SJCRH30 (cell line): ENCODE measurements at regions not wholly inside any gene's neighbourhood (a gene's known extent, or its start where the extent isn't known, plus 50 kb on each side); places are given as distances from the start of the nearest gene placed in this dataset.

Experiments used
- DNase-seq, 2 experiments: peaks; one replicate each; pipeline ENCODE4 v3.0.0-alpha.2; 2015 to 2020
- H3K27ac ChIP-seq: fragments of 250-450 bp; sonication (Bioruptor Pico); 2 replicates; pipeline ENCODE4 v1.5.1; 2020; ENCODE audit warnings: mild to moderate bottlenecking, moderate library complexity
- H3K27me3 ChIP-seq: fragments of 250-450 bp; sonication (Bioruptor Pico); 2 replicates; pipeline ENCODE4 v1.5.1; 2020; ENCODE audit warnings: mild to moderate bottlenecking, moderate library complexity
- H3K36me3 ChIP-seq: fragments of 250-450 bp; sonication (Bioruptor Pico); 2 replicates; pipeline ENCODE4 v1.5.1; 2020; ENCODE audit warnings: mild to moderate bottlenecking, moderate library complexity
- H3K4me1 ChIP-seq: fragments of 250-450 bp; sonication (Bioruptor Pico); 2 replicates; pipeline ENCODE4 v1.5.1; 2020; ENCODE audit warnings: mild to moderate bottlenecking, moderate library complexity
- H3K4me3 ChIP-seq: fragments of 250-450 bp; sonication (Bioruptor Pico); 2 replicates; pipeline ENCODE4 v1.5.1; 2020; ENCODE audit warnings: mild to moderate bottlenecking, moderate library complexity
- H3K9me3 ChIP-seq: fragments of 250-450 bp; sonication (Bioruptor Pico); replicated peaks from 2 replicates; pipeline ENCODE4 v1.5.1; 2020; ENCODE audit warnings: mild to moderate bottlenecking, moderate library complexity

DNA sequence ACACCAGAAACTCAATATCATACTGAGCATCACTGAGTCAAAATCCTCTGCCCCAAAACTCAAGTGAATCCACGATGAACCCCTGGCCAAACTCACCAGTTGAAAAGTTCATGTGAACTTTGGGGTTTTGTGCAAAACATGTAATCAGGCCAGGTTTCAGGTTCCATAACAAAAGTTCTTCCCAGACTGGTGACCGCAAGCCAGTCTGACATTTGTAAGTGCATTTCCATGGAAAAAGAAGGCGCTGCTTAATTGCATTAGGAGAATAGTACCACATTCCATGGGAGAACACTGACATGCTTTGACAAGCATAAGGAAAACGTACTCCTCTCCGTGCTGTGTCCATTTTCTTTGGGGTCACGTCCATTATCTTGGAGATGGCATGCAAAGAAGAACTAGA, 567.0 kb downstream of the BNC2 start:
- H3K27me3 ChIP-seq: no peaks in the 10 kb centered on the region
- H3K4me3 ChIP-seq: no peak overlapping the region
- H3K9me3 ChIP-seq: no peaks in the 10 kb centered on the region
- no peak overlapping the region for H3K27ac ChIP-seq
- DNase-seq: no peak
- no peaks in the 10 kb centered on the region for H3K36me3 ChIP-seq
- H3K4me1 ChIP-seq: no peaks in the 10 kb centered on the region

DNA sequence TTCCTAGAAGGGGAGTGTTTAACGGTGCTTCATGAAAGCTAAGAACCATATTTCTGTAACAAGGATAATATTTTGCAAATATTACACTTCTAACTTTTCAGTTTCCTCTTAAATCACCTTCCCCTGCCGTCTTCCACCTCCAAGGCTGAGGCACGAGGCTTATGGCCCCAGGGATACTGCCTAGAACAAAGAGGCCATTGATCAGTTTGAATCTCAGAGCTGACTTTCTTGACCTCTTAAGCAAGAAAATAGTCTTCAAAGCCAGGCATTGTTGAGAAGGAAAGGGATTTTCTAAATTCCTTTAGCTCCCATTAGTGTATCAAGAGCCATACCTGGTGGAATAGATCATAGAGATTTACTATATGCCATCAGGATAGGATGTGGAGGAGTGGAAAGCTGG, 566.2 kb downstream of the BNC2 start:
- no peak overlapping the region for H3K4me3 ChIP-seq
- no peak overlapping the region for H3K27ac ChIP-seq
- no peaks in the 10 kb centered on the region for H3K4me1 ChIP-seq
- no peaks in the 10 kb centered on the region for H3K36me3 ChIP-seq
- H3K27me3 ChIP-seq: no peaks in the 10 kb centered on the region
- no peaks in the 10 kb centered on the region for H3K9me3 ChIP-seq
- DNase-seq: no peak

DNA sequence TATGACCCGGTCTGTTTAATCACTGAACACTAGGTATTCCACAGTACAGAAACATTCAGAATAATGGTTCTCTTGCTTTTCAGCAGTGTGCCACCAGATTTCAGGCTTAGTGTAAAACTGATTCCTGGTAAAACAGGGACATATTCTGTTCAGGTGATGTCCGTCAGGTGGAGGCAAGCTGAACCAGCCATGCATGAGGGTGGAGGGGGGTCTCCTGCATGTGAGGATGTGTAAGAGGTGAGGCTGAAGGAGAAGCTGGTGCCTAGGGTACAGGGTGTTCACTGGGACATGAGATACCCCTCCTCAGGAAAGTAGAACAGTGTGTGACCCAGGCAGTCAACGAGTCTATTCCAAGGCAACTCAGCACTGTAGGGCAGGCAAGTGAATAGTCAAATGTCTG, 563.9 kb downstream of the BNC2 start:
- H3K4me1 ChIP-seq: no peaks in the 10 kb centered on the region
- no peaks in the 10 kb centered on the region for H3K9me3 ChIP-seq
- no peaks in the 10 kb centered on the region for H3K36me3 ChIP-seq
- no peak overlapping the region for H3K4me3 ChIP-seq
- no peak overlapping the region for H3K27ac ChIP-seq
- no peak for DNase-seq
- no peaks in the 10 kb centered on the region for H3K27me3 ChIP-seq

DNA sequence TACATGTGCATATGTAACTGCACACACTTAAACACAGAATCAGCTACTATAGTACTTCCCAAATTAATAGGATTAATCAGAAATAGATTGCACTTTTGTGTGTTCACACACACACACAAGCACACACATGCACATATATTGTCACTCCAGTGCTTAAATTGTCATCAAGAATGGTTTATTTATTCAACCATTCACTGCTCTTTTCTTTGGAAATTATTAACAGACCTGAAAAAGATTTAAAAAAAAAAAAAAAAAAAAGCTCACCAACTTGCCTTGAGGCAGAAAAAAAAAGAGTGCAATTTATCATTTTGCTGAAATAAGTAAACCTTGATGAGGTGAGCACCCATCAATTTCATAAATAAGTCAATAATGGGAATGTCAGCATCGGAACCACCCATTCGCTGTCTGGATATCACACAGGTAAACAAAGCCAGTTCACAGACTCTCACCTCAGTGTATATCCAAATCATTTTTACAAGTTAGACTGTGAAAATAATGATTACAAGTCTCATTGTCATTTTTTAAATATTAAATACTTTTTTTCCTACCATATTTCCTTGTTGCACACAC, 562.8 kb downstream of the BNC2 start:
- no peak for DNase-seq
- Histone ChIP-seq H3K36me3 (no peaks in the 10 kb centered on the region), H3K27me3 (no peaks in the 10 kb centered on the region), H3K9me3 (no peaks in the 10 kb centered on the region), H3K27ac (no peak overlapping the region), H3K4me1 (no peaks in the 10 kb centered on the region), H3K4me3 (no peak overlapping the region)

DNA sequence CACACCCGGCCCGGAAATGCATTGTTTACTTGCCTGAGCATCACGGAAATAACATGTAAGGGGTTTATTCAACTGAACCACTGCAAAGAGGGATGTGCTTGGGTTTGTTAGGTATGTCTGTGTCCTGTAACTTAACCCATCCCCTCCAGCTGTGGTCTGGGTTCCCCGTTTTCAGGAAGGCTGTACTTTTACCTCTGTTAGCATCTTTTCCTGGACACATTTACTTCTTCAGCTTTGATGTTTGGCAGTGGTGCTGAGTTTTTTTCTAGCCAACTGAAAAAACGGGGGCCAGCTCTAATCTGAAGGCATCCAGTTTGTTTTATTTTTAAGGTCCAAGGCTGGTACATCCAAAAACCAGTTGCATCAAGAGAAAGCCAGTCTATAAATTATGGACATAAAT, 561.8 kb downstream of the BNC2 start:
- Histone ChIP-seq H3K4me3 (no peak overlapping the region), H3K27me3 (no peaks in the 10 kb centered on the region), H3K9me3 (no peaks in the 10 kb centered on the region; the same call in 1 of the 2 replicates), H3K27ac (no peak overlapping the region), H3K4me1 (no peaks in the 10 kb centered on the region), H3K36me3 (no peaks in the 10 kb centered on the region)
- DNase-seq: no peak

DNA sequence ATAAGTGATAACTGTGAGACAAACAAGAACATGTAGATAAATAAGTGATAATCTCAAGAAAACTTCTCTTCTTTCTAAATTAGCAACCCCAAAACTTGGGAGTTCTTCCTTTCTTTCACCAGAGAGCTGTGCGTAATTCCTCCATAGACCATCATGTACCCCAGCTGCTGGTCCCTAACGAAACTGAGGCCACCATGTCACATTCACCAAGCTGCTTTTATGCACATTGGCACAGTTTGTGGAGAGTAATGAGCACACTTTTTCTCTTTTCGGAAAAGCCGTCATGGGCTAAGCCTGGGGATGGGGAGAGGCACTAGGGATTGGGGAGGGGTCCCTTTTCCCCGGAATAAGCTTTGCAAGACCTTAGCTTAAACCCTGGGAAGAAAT, 561.4 kb downstream of the BNC2 start:
- H3K27ac ChIP-seq: no peak overlapping the region

DNA sequence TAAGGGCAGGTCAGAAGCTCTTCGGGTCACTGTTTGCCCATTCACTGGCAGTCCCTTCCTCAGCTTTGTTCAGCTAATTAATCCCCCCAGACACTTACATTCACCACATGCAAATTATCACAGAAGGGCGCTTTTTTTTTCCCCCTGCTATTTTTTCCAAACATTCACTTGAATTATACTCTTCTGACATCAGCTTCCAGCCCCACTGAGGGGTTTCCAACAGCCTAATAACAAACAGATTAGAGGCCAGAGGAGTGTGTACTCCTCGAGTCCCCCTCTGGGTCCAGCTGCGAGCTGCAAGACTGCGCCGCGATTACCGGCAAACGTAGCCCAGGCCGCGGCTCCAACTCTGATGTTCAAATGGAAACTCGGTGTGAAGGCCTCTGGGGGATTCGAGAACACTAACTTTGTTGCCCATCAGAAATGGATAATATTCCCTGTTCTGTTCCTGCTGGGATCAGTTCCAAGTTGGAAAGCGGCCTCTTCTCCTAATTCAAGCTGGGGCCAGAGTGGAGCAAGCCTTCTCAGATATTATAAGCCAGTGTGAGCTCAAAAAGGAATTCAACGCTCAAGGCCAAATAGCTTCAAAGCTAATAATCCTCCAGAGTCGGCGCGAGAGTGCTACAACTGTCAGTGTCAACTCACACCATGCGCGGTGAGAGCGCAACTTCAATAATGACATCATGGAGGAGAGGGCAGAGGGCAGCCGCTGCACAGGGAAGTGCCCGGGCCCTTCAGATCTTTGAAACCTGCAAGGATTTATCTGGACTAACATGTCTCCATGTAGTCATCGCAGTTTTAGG, 560.8 kb downstream of the BNC2 start:
- no peak for DNase-seq
- Histone ChIP-seq H3K9me3 (peaks cover 4% of the 10 kb centered on the region; the same call in 1 of the 2 replicates), H3K4me3 (no peak overlapping the region), H3K4me1 (no peaks in the 10 kb centered on the region), H3K27me3 (no peaks in the 10 kb centered on the region), H3K27ac (no peak overlapping the region), H3K36me3 (no peaks in the 10 kb centered on the region)

More for the DNA sequence above, 561.4 kb downstream of the BNC2 start:
- H3K4me3 ChIP-seq: no peak overlapping the region
- H3K36me3 ChIP-seq: no peaks in the 10 kb centered on the region
- no peak for DNase-seq
- no peaks in the 10 kb centered on the region for H3K4me1 ChIP-seq
- no peaks in the 10 kb centered on the region for H3K27me3 ChIP-seq
- H3K9me3 ChIP-seq: peaks cover 4% of the 10 kb centered on the region; the same call in 1 of the 2 replicates

DNA sequence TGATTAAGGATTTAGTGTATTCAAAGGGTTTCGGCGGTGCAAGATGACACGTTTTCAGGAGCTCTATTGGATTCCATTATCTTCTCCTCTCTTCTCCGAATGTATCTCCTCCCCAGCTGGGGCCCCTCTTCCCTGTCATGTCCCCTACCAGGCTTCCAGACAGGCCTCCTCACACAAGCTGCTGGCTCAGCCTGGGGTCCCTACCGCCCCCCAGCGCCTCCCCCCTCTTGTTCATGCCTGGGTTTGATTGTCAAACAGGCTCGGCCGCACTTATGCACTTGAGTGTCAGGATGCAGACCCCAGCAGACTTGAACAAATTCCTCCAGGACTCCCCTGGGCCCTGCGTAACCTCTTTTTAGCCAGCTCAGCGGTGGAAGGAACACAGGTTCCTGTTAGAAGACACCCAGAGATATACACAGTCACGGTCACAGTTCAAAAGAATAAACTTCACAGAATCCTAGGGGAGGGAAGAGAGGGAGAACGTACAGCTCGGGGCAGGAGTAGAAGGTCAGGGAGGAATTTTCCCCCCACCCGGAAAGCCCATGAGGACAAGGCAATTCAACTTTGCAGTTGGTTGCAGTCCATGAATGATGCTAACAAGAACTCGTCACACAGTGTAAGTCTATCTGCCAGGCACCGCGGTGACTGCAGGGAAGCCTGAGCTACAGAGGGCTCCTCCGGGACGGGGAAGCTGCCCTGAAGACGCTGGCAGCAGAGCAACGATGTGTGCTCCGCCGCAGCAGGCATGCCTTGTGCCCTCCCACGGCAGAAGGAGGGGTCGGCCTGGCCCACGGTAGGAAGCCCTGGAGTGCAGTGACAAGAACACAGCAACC, 560.0 kb downstream of the BNC2 start:
- H3K4me3 ChIP-seq: no peak overlapping the region
- H3K36me3 ChIP-seq: no peaks in the 10 kb centered on the region
- peaks cover 4% of the 10 kb centered on the region; the same call in 1 of the 2 replicates for H3K9me3 ChIP-seq
- DNase-seq: no peak
- H3K4me1 ChIP-seq: no peaks in the 10 kb centered on the region
- H3K27me3 ChIP-seq: no peaks in the 10 kb centered on the region
- H3K27ac ChIP-seq: no peak overlapping the region

DNA sequence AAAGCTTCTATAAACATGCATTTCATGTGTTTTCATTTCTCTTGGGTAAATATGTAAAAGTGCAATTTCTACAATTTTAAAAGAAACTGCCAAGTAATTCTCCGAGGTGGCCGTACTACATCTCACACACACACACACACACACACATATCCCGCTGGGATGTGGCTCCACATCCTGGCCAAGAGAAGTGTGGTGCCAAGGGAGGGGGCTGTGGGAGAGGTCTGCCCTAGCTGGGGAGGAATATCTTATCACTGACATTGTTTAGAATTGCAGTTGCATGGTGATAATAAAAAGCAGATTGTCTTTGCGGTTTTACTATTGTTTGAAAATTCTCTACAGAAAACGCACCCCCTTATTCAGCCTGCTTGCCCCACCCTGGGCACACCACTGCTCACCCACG, 558.4 kb downstream of the BNC2 start:
- DNase-seq: no peak

DNA sequence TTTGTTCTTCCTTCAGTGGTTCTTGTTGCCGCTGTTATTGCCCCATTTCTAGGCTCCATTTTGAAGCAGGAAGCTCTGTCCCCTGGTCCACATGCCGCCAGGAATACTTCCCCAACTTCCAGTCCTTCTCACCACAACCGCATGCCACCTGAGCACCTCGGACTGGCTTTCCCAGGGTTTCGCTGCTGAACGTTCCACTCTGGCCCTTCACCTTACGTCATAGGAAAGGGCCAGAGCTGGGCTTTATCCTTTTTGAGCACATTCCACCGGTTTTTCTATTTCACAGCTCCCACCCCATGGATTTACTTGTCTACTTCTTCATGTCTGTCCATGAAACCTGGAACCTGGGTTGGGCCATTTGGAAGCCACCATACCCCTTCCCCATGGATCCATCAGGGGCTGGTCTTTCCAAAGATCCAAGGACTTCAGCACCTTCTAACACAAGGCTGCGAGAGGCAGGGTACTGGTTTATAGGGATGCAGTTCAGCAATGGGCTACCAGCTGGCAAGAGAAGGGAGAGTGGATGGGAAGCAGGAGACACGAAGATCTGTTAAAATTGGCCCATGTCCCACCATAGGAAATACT, 557.4 kb downstream of the BNC2 start:
- H3K9me3 ChIP-seq: peaks cover 4% of the 10 kb centered on the region; the same call in 1 of the 2 replicates
- H3K4me3 ChIP-seq: no peak overlapping the region
- no peaks in the 10 kb centered on the region; the same call in 1 of the 2 replicates for H3K4me1 ChIP-seq
- DNase-seq: no peak
- H3K27ac ChIP-seq: no peak overlapping the region
- H3K27me3 ChIP-seq: no peaks in the 10 kb centered on the region
- no peaks in the 10 kb centered on the region for H3K36me3 ChIP-seq

More for the DNA sequence above, 558.4 kb downstream of the BNC2 start:
- H3K36me3 ChIP-seq: no peaks in the 10 kb centered on the region
- peaks cover 4% of the 10 kb centered on the region; the same call in 1 of the 2 replicates for H3K9me3 ChIP-seq
- no peaks in the 10 kb centered on the region for H3K27me3 ChIP-seq
- H3K4me1 ChIP-seq: no peaks in the 10 kb centered on the region; the same call in 1 of the 2 replicates
- H3K27ac ChIP-seq: no peak overlapping the region
- H3K4me3 ChIP-seq: no peak overlapping the region

DNA sequence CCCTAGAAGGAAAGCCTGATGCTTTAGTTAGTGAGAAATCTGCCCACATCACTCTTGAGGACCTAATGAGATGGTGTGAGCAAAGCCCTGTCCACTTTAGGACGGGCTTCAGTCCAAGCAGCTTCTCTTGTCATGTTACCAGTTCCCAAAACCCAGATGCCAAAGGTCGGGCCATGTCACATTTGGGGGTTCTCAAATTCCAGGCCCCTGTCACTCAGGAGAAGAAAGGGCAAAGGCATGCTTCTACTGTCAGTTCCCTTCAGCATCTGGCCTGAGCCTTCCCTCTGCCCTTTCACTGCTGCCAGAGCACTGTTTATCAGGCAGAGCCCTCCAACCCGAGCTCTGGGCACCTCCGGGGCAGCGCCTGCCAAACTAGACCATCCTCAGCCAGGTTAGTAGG, 556.0 kb downstream of the BNC2 start:
- Histone ChIP-seq H3K27me3 (no peaks in the 10 kb centered on the region), H3K9me3 (peaks cover 4% of the 10 kb centered on the region; the same call in 1 of the 2 replicates), H3K27ac (no peak overlapping the region), H3K4me3 (no peak overlapping the region), H3K36me3 (no peaks in the 10 kb centered on the region), H3K4me1 (no peaks in the 10 kb centered on the region; the same call in 1 of the 2 replicates)
- no peak for DNase-seq

DNA sequence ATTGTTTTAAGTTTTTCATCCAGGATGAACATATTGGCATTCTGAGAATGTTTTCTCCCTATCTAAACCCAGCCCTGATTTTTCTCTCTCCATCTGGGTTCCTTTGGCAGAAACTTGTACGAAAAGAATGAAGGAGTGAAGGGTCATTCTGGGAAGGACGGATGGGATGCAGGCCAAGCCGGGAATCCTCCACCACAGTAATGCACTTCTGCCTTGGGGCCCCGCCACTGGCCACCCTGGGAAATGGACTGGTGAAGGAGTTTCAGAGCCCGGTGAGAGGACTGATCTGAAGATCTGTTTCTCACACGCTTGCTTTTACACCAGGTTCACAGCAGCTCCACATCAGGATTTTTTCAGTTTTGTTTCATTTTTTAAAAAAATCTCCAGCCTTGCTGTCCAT, 554.8 kb downstream of the BNC2 start:
- peaks cover 4% of the 10 kb centered on the region; the same call in 1 of the 2 replicates for H3K9me3 ChIP-seq
- no peaks in the 10 kb centered on the region; the same call in 1 of the 2 replicates for H3K4me1 ChIP-seq
- H3K4me3 ChIP-seq: no peak overlapping the region
- no peaks in the 10 kb centered on the region for H3K36me3 ChIP-seq
- no peaks in the 10 kb centered on the region for H3K27me3 ChIP-seq
- H3K27ac ChIP-seq: no peak overlapping the region
- no peak for DNase-seq

DNA sequence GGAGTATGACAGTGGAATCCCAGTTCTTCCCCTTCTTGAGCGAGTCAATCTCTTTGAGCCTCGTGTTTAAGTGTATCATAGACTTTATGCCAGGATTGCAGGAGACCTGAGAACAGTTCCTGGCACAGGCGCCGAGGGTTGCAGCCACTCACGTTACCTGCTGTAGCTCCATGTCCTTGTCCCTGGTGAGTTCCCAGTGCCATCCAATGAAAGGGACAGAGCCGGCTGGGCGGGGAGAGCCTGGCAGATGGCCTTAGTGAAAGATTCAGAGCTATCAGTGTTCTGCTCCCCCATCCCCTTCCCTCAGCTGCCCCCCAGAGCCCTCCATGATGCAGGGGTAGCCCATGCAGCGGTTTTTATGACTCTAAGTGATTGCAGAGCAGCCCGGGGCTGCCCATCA, 554.0 kb downstream of the BNC2 start:
- H3K27me3 ChIP-seq: no peaks in the 10 kb centered on the region
- no peaks in the 10 kb centered on the region; the same call in 1 of the 2 replicates for H3K4me1 ChIP-seq
- DNase-seq: no peak
- no peak overlapping the region for H3K27ac ChIP-seq
- H3K4me3 ChIP-seq: no peak overlapping the region
- no peaks in the 10 kb centered on the region for H3K36me3 ChIP-seq
- peaks cover 4% of the 10 kb centered on the region; the same call in 1 of the 2 replicates for H3K9me3 ChIP-seq

DNA sequence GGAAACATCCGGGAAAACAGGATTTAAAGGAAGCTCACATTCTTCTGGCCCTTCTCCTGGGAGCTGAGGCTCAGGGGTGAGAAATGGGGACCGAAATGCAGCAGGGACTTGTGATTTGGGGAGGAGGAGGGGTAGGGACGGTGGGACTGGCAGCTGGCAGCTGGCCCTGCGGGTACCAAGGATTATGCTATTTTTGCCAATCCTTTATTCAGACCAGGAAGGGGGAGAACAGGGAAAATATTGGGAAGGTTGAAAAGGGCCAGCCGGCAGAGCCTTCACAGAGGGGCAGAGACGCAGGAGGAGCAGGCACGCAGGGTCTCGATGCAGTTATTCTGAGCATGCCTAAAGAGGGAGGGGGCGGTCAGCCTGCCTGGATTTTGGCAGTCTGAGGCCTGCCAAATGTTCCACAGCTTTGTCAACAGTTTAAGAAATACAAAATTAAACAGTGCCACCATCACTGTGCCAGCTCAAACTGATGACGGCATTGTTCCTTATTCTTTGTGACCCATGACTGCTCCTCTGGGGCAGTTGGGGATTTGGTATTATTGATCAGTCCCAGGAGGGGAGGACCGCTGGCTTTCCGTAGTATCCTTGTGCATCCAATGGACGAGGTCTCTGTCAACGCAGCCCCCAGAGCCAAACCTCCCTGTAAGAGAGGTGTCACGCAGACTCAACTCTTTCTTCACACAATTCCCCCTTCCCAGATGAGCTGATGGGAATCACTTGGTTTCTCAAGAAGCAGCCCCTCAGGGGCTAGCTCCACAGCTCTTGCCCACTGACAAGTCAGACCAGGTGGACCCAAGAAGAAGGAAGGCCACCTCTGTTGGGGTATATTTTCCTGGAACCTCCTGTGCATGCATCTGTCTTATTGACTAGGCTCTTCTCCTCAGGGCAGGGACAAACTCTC, 553.3 kb downstream of the BNC2 start:
- H3K27me3 ChIP-seq: no peaks in the 10 kb centered on the region
- peaks cover 4% of the 10 kb centered on the region; the same call in 1 of the 2 replicates for H3K9me3 ChIP-seq
- H3K36me3 ChIP-seq: no peaks in the 10 kb centered on the region
- no peak overlapping the region for H3K27ac ChIP-seq
- no peak for DNase-seq
- no peak overlapping the region for H3K4me3 ChIP-seq
- no peaks in the 10 kb centered on the region; the same call in 1 of the 2 replicates for H3K4me1 ChIP-seq
